ENCODE measurements at regions not wholly inside any gene's neighbourhood (a gene's known extent, or its start where the extent isn't known, plus 50 kb on each side); places are given as distances from the start of the nearest gene placed in this dataset.

DNA sequence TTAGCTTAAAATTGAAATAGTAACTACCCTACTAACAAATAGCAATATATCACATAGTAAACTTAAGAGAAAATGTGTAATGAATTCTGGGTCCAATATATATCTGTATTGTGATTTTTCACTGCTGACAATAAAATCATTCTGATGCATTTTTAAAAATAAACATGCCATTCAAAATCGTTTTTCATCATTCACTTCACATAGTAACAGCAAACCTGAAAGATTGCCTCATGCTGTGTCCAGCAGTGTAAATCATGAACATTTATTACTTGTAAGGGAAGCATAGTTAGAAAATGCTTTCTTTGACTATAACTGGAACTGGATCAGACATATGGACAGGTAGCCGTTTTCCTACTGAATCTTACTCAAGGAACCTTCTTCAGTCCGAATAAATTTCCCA, 446.1 kb downstream of the UTRN start:
- Histone ChIP-seq H2AFZ (ENCODE audit: low read length) (no peak overlapping the region), H3K27me3 (replicated peaks; ENCODE audit: insufficient read depth, low read length) (no peaks in the 10 kb centered on the region), H3K9me2 (replicated peaks; ENCODE audit: insufficient read depth, low read length) (no peaks in the 10 kb centered on the region), H3K4me3 (ENCODE audit: low read length) (no peak overlapping the region), H3F3A (ENCODE audit: insufficient read depth, low read length) (no peaks in the 10 kb centered on the region), H3K36me3 (replicated peaks; ENCODE audit: insufficient read depth, low read length) (no peaks in the 10 kb centered on the region), H3K27ac (ENCODE audit: low read length) (no peak overlapping the region), H4K20me1 (ENCODE audit: insufficient read depth, low read length) (no peaks in the 10 kb centered on the region), H3K9me3 (replicated peaks; ENCODE audit: insufficient read depth, low read length) (no peaks in the 10 kb centered on the region), H3K9ac (ENCODE audit: low read length) (no peak overlapping the region), H3K4me1 (ENCODE audit: low read length) (no peaks in the 10 kb centered on the region), H3K4me2 (ENCODE audit: low read depth, low read length) (no peak overlapping the region), H3K79me2 (ENCODE audit: low read length) (no peaks in the 10 kb centered on the region)
- no peak for DNase-seq
- no peak for TF ChIP-seq EZH2 (optimal IDR thresholded peaks at IDR 0.05; ENCODE audit: low read depth, low read length)
- TF ChIP-seq, protein P1, sequence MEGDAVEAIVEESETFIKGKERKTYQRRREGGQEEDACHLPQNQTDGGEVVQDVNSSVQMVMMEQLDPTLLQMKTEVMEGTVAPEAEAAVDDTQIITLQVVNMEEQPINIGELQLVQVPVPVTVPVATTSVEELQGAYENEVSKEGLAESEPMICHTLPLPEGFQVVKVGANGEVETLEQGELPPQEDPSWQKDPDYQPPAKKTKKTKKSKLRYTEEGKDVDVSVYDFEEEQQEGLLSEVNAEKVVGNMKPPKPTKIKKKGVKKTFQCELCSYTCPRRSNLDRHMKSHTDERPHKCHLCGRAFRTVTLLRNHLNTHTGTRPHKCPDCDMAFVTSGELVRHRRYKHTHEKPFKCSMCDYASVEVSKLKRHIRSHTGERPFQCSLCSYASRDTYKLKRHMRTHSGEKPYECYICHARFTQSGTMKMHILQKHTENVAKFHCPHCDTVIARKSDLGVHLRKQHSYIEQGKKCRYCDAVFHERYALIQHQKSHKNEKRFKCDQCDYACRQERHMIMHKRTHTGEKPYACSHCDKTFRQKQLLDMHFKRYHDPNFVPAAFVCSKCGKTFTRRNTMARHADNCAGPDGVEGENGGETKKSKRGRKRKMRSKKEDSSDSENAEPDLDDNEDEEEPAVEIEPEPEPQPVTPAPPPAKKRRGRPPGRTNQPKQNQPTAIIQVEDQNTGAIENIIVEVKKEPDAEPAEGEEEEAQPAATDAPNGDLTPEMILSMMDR (IDR thresholded peaks at IDR 0.05; ENCODE audit: low read length): no peak

DNA sequence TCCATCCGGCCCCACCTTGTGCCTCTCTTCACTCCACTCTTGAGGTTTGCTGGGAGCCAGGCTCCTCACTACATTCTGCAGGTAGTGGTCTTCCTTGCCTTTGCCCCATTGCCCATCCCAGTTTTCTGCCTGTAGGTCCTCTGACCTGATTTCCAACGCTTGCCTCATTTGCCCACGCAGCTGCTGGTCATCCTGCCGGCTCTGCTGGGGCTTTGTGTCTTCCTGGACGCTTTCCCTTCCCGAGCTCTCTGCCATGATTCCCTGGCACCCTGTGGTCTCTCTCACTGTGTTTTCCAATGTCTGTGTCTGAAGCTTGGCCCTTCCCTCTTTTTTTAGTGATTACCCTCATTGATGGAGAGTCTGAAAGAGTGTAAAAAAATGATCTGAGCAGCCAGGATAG, 451.6 kb downstream of the UTRN start:
- TF ChIP-seq EZH2 (optimal IDR thresholded peaks at IDR 0.05; ENCODE audit: low read depth, low read length) (no peak), EZH2phosphoT487 (IDR thresholded peaks at IDR 0.05; ENCODE audit: low read length) (no peak)
- TF ChIP-seq, protein P1 (IDR thresholded peaks at IDR 0.05; ENCODE audit: low read length): no peak
- no peak overlapping the region for H3K27ac ChIP-seq (ENCODE audit: low read length)
- H3K9me3 ChIP-seq (replicated peaks; ENCODE audit: insufficient read depth, low read length): no peaks in the 10 kb centered on the region
- H4K20me1 ChIP-seq (ENCODE audit: insufficient read depth, low read length): no peaks in the 10 kb centered on the region
- DNase-seq: no peak
- H2AFZ ChIP-seq (ENCODE audit: low read length): no peak overlapping the region
- no peak overlapping the region for H3K4me3 ChIP-seq (ENCODE audit: low read length)
- H3K4me1 ChIP-seq (ENCODE audit: low read length): no peaks in the 10 kb centered on the region
- H3K4me2 ChIP-seq (ENCODE audit: low read depth, low read length): no peak overlapping the region
- H3K36me3 ChIP-seq (replicated peaks; ENCODE audit: insufficient read depth, low read length): no peaks in the 10 kb centered on the region
- H3K9me2 ChIP-seq (replicated peaks; ENCODE audit: insufficient read depth, low read length): no peaks in the 10 kb centered on the region
- no peaks in the 10 kb centered on the region for H3K27me3 ChIP-seq (replicated peaks; ENCODE audit: insufficient read depth, low read length)
- no peak overlapping the region for H3K9ac ChIP-seq (ENCODE audit: low read length)
- no peaks in the 10 kb centered on the region for H3F3A ChIP-seq (ENCODE audit: insufficient read depth, low read length)
- H3K79me2 ChIP-seq (ENCODE audit: low read length): no peaks in the 10 kb centered on the region

DNA sequence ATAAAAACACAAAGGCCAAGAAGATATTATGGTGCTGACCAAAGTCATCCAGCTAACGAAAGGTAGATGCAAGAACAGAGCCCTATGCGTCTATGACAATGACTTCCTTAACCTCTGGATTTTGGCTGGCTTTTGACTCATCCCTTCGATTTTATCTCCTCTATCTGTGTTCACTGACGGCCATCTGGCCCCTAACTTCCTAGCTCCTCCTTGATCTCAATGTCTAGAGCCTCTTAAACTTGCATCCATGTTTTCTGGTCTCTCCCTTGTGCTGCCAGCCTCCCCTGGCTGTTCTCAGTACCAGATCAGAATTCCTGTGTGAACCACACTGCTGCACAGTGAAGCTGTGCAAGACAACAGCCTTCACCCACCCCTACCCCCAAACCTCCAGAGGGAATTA, 452.9 kb downstream of the UTRN start:
- Histone ChIP-seq H3F3A (ENCODE audit: insufficient read depth, low read length) (no peaks in the 10 kb centered on the region), H3K36me3 (replicated peaks; ENCODE audit: insufficient read depth, low read length) (no peaks in the 10 kb centered on the region), H3K79me2 (ENCODE audit: low read length) (no peaks in the 10 kb centered on the region), H3K9ac (ENCODE audit: low read length) (no peak overlapping the region), H3K9me3 (replicated peaks; ENCODE audit: insufficient read depth, low read length) (no peaks in the 10 kb centered on the region), H4K20me1 (ENCODE audit: insufficient read depth, low read length) (no peaks in the 10 kb centered on the region), H3K27me3 (replicated peaks; ENCODE audit: insufficient read depth, low read length) (no peaks in the 10 kb centered on the region), H3K4me3 (ENCODE audit: low read length) (no peak overlapping the region), H3K4me1 (ENCODE audit: low read length) (no peaks in the 10 kb centered on the region), H3K27ac (ENCODE audit: low read length) (no peak overlapping the region), H3K4me2 (ENCODE audit: low read depth, low read length) (no peak overlapping the region), H2AFZ (ENCODE audit: low read length) (no peak overlapping the region), H3K9me2 (replicated peaks; ENCODE audit: insufficient read depth, low read length) (no peaks in the 10 kb centered on the region)
- DNase-seq: no peak
- TF ChIP-seq, protein P1 (IDR thresholded peaks at IDR 0.05; ENCODE audit: low read length): no peak
- TF ChIP-seq EZH2phosphoT487 (IDR thresholded peaks at IDR 0.05; ENCODE audit: low read length) (no peak), EZH2 (optimal IDR thresholded peaks at IDR 0.05; ENCODE audit: low read depth, low read length) (no peak)
